ENCODE measurements at regions not wholly inside any gene's neighbourhood (a gene's known extent, or its start where the extent isn't known, plus 50 kb on each side); places are given as distances from the start of the nearest gene placed in this dataset.

DNA sequence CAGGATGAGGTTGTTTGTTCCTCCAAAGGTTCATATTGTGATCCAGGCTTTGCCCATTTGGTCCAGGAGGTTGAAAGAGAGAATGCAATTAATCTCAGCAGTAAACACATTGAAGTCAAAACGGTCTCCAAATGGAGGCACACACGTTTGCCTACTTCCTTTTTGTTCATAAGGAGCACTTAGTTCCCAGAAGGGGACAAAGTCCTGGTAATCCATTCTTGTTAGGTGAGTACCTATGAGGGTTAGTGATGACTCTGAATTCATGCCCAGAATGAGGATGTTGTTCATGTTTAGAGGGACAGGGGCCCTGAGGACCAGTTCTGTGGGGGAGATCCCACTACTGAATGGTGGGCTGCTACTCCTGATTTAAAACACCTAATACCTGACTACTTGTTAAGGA lies 177.7 kb downstream of the ALDH1A2 start:
- TF ChIP-seq ZC3H10 (CRISPR knock-in tag; IDR thresholded peaks at IDR 0.05) (no peak), GLIS3 (CRISPR knock-in tag; IDR thresholded peaks at IDR 0.05) (no peak), OSR1 (CRISPR knock-in tag; IDR thresholded peaks at IDR 0.05) (no peak), ZFP3 (CRISPR knock-in tag; IDR thresholded peaks at IDR 0.05) (no peak), RARB (CRISPR knock-in tag; IDR thresholded peaks at IDR 0.05) (no peak), ZNF70 (CRISPR knock-in tag; IDR thresholded peaks at IDR 0.05) (no peak), SNAI2 (CRISPR knock-in tag; IDR thresholded peaks at IDR 0.05) (no peak)
- TF ChIP-seq, protein P1, sequence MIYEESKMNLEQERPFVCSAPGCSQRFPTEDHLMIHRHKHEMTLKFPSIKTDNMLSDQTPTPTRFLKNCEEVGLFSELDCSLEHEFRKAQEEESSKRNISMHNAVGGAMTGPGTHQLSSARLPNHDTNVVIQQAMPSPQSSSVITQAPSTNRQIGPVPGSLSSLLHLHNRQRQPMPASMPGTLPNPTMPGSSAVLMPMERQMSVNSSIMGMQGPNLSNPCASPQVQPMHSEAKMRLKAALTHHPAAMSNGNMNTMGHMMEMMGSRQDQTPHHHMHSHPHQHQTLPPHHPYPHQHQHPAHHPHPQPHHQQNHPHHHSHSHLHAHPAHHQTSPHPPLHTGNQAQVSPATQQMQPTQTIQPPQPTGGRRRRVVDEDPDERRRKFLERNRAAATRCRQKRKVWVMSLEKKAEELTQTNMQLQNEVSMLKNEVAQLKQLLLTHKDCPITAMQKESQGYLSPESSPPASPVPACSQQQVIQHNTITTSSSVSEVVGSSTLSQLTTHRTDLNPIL (CRISPR knock-in tag; IDR thresholded peaks at IDR 0.05; ENCODE audit: low read depth): no peak
- TF ChIP-seq, protein P2, sequence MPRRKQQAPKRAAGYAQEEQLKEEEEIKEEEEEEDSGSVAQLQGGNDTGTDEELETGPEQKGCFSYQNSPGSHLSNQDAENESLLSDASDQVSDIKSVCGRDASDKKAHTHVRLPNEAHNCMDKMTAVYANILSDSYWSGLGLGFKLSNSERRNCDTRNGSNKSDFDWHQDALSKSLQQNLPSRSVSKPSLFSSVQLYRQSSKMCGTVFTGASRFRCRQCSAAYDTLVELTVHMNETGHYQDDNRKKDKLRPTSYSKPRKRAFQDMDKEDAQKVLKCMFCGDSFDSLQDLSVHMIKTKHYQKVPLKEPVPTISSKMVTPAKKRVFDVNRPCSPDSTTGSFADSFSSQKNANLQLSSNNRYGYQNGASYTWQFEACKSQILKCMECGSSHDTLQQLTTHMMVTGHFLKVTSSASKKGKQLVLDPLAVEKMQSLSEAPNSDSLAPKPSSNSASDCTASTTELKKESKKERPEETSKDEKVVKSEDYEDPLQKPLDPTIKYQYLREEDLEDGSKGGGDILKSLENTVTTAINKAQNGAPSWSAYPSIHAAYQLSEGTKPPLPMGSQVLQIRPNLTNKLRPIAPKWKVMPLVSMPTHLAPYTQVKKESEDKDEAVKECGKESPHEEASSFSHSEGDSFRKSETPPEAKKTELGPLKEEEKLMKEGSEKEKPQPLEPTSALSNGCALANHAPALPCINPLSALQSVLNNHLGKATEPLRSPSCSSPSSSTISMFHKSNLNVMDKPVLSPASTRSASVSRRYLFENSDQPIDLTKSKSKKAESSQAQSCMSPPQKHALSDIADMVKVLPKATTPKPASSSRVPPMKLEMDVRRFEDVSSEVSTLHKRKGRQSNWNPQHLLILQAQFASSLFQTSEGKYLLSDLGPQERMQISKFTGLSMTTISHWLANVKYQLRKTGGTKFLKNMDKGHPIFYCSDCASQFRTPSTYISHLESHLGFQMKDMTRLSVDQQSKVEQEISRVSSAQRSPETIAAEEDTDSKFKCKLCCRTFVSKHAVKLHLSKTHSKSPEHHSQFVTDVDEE (CRISPR knock-in tag; IDR thresholded peaks at IDR 0.05): no peak
- TF ChIP-seq, protein P3, sequence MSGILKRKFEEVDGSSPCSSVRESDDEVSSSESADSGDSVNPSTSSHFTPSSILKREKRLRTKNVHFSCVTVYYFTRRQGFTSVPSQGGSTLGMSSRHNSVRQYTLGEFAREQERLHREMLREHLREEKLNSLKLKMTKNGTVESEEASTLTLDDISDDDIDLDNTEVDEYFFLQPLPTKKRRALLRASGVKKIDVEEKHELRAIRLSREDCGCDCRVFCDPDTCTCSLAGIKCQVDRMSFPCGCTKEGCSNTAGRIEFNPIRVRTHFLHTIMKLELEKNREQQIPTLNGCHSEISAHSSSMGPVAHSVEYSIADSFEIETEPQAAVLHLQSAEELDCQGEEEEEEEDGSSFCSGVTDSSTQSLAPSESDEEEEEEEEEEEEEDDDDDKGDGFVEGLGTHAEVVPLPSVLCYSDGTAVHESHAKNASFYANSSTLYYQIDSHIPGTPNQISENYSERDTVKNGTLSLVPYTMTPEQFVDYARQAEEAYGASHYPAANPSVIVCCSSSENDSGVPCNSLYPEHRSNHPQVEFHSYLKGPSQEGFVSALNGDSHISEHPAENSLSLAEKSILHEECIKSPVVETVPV (CRISPR knock-in tag; IDR thresholded peaks at IDR 0.05): no peak
